A549 (cell line): ENCODE measurements at regions not wholly inside any gene's neighbourhood (a gene's known extent, or its start where the extent isn't known, plus 50 kb on each side); places are given as distances from the start of the nearest gene placed in this dataset.

Experiments used
- CTCF ChIP-seq: fragments of >200 bp; sonication (Bioruptor Twin); formaldehyde crosslinking; IDR thresholded peaks from 3 replicates; pipeline ENCODE4 v1.5.1; 2016
- ESRRA ChIP-seq: fragments of 150-350 bp; IDR thresholded peaks from 2 replicates; pipeline ENCODE4 v1.6.1; 2014; ENCODE audit warnings: mild to moderate bottlenecking, low read length, borderline replicate concordance
- JUN ChIP-seq, 2 experiments: fragments of >200 bp; sonication (Bioruptor Twin); formaldehyde crosslinking; IDR thresholded peaks; 2 replicates in 1 of 2; 3 replicates in 1 of 2; pipeline ENCODE4 v1.6.1; 2016 to 2017
- MAX ChIP-seq: IDR thresholded peaks from 2 replicates; pipeline ENCODE4 v1.6.1; 2012
- RARB ChIP-seq: fragments of 250-450 bp; sonication (Bioruptor Pico); IDR thresholded peaks from 2 replicates; pipeline ENCODE4 v1.8.0; 2021; ENCODE audit warnings: mild to moderate bottlenecking, moderate library complexity
- TP53 ChIP-seq: fragments of 250-450 bp; sonication (Bioruptor Pico); IDR thresholded peaks from 2 replicates; pipeline ENCODE4 v1.5.0; 2021; ENCODE audit warnings: mild to moderate bottlenecking, moderate library complexity

DNA sequence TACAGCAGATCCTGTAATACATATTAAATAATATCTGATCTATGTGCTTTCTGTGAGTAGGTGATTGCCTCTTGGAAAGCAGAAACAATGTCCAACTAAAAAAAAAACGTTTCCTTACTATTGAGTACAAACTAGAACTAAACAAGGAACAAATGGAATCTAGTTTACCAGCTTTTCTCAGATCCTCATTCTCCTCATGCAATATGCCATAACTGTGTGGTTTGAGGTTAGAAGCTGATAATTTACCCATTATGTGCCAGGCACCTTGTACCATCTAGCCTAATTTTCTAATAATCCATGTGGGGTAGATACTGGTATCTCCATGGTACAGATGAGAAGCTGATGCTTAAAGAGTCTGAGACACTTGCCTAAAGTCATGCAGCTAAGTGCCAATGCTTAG, 154.7 kb downstream of the PTGER3 start:
- TF ChIP-seq ESRRA (no peak), JUN (IDR thresholded peaks at IDR 0.05) (no peak), MAX (no peak), TP53 (CRISPR knock-in tag) (no peak), CTCF (no peak), RARB (CRISPR knock-in tag) (no peak)
